ENCODE measurements at regions not wholly inside any gene's neighbourhood (a gene's known extent, or its start where the extent isn't known, plus 50 kb on each side); places are given as distances from the start of the nearest gene placed in this dataset.

DNA sequence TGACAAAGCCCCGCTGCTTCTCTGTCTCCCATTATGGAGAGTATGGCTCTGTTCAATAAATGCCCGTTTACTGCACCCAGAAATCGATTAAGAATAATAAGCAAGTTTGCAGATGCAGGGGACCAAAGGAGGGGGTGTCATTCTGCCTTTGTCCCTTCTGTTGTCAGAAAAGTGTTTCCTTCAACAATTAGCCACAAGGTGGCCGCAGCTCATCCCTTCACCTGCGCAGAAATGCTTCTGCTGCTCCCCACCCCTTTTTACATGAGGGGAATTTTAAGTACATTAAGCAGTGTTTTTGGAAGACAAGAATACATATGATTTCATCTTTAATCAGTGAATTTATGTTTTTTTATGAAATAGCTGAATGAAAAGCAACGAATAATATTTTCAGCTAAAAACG is 175.6 kb upstream of the ARX start:
- Histone ChIP-seq H3K4me1 (ENCODE audit: control insufficient read depth, insufficient read depth, low read length) (no peaks in the 10 kb centered on the region), H3K27me3 (ENCODE audit: control insufficient read depth in 1 of 2, insufficient read depth in 2 of 2, low read length in 2 of 2) (peaks cover 0 to 4% of the 10 kb centered on the region in 2 donors), H3K9me3 (ENCODE audit: control insufficient read depth in 2 of 2, low read length in 2 of 2) (peaks cover 0 to 3% of the 10 kb centered on the region in 2 donors), H3K27ac (ENCODE audit: low read length) (no peak overlapping the region), H3K9ac (ENCODE audit: low read length in 2 of 2) (no peak overlapping the region), H3K36me3 (ENCODE audit: control insufficient read depth in 2 of 2, insufficient read depth in 2 of 2, low read length in 2 of 2) (no peaks in the 10 kb centered on the region), H3K4me3 (ENCODE audit: low read length in 2 of 2) (no peak overlapping the region)

DNA sequence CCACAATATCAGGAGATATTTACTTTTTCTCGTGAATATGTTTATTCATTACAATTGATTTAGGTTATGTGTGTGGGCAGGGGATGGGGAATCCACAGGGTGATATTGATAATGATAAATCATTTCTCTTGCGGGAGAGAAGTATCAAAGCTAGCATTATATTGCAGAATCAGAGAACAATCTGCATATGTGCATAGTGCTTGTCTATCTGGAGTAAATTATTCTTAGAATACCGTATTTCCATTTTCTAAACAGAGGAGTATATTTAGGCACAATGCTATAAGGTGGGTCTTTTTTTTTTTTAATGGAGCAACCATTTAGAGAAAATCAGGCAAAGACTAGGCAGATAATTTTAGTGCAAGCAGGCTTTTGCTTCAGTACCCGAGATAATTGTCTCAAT is 166.0 kb upstream of the ARX start:
- no peaks in the 10 kb centered on the region for H3K4me1 ChIP-seq (ENCODE audit: control insufficient read depth, insufficient read depth, low read length)
- H3K27ac ChIP-seq (ENCODE audit: low read length), result no peak overlapping the region
- H3K9ac ChIP-seq (ENCODE audit: low read length in 2 of 2), result no peak overlapping the region
- no peaks in the 10 kb centered on the region for H3K27me3 ChIP-seq (ENCODE audit: control insufficient read depth in 1 of 2, insufficient read depth in 2 of 2, low read length in 2 of 2)
- no peak overlapping the region for H3K4me3 ChIP-seq (ENCODE audit: low read length in 2 of 2)
- no peaks in the 10 kb centered on the region for H3K36me3 ChIP-seq (ENCODE audit: control insufficient read depth in 2 of 2, insufficient read depth in 2 of 2, low read length in 2 of 2)
- no peaks in the 10 kb centered on the region for H3K9me3 ChIP-seq (ENCODE audit: control insufficient read depth in 2 of 2, low read length in 2 of 2)

DNA sequence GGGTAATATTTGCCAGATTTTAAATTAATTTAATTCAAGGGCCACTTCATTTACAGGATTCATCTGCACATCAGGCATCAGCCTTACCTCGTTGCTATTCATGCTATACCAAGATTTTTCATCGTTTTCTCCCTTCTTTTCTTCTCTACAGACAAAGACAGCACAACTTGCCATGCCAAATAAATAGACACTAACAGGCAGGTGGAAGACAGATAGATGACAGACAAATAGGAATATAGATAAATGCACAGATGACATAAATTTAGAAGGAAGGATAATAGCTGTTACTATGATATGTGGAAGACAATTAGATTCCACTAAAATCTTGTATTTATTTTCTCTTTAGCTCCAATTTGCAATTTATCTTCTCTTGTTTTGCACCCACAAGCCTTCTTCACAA is 164.5 kb upstream of the ARX start:
- no peaks in the 10 kb centered on the region for H3K9me3 ChIP-seq (ENCODE audit: control insufficient read depth in 2 of 2, low read length in 2 of 2)
- no peak overlapping the region for H3K4me3 ChIP-seq (ENCODE audit: low read length in 2 of 2)
- H3K9ac ChIP-seq (ENCODE audit: low read length in 2 of 2), result no peak overlapping the region
- no peak overlapping the region for H3K27ac ChIP-seq (ENCODE audit: low read length)
- no peaks in the 10 kb centered on the region for H3K4me1 ChIP-seq (ENCODE audit: control insufficient read depth, insufficient read depth, low read length)
- no peaks in the 10 kb centered on the region for H3K36me3 ChIP-seq (ENCODE audit: control insufficient read depth in 2 of 2, insufficient read depth in 2 of 2, low read length in 2 of 2)
- H3K27me3 ChIP-seq (ENCODE audit: control insufficient read depth in 1 of 2, insufficient read depth in 2 of 2, low read length in 2 of 2), result no peaks in the 10 kb centered on the region

DNA sequence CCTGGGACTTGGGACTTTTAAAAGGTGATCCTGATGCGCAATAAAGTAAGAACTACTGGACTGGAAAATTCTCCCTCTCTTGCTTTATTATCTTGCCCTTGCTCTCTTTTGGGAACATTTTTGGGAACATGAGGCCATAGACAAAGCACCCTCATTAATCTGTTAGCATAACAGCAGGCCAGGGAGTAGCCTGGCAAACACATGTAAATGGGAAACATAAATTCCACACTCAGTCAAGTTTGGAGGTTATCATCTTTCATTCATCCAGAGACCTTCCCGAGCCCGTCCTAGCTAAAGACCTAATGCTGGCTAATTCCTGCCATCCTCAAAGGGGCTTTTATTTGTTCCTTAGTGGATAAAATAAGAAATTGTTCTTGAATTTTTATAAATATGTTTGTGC is 162.8 kb upstream of the ARX start:
- Histone ChIP-seq H3K4me3 (ENCODE audit: low read length in 2 of 2) (no peak overlapping the region), H3K36me3 (ENCODE audit: control insufficient read depth in 2 of 2, insufficient read depth in 2 of 2, low read length in 2 of 2) (no peaks in the 10 kb centered on the region), H3K27me3 (ENCODE audit: control insufficient read depth in 1 of 2, insufficient read depth in 2 of 2, low read length in 2 of 2) (peaks cover 0 to 2% of the 10 kb centered on the region in 2 donors), H3K4me1 (ENCODE audit: control insufficient read depth, insufficient read depth, low read length) (no peaks in the 10 kb centered on the region), H3K9me3 (ENCODE audit: control insufficient read depth in 2 of 2, low read length in 2 of 2) (no peaks in the 10 kb centered on the region), H3K27ac (ENCODE audit: low read length) (no peak overlapping the region), H3K9ac (ENCODE audit: low read length in 2 of 2) (no peak overlapping the region)

DNA sequence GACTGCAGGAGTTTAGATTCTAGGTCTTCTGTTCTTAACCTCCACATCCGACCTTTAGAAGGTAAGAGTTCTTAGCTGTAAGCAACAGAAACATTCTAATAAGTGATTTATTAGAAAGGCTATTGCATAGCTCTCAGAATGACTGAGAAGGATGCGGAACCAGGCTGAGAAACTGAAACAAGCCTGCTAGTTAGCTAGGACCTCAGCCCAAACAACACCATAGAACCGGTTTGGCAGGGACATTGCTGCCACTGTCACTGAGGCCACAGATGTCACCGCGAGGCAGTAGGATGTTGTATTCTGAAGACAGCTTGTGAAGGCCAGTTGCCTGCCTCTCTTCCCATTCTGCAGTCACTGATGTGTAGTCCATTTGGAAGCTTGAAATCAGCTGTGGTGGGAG is 160.0 kb upstream of the ARX start:
- Histone ChIP-seq H3K9ac (ENCODE audit: low read length in 2 of 2) (no peak overlapping the region), H3K27ac (ENCODE audit: low read length) (no peak overlapping the region), H3K4me3 (ENCODE audit: low read length in 2 of 2) (no peak overlapping the region), H3K9me3 (ENCODE audit: control insufficient read depth in 2 of 2, low read length in 2 of 2) (no peaks in the 10 kb centered on the region), H3K36me3 (ENCODE audit: control insufficient read depth in 2 of 2, insufficient read depth in 2 of 2, low read length in 2 of 2) (no peaks in the 10 kb centered on the region), H3K4me1 (ENCODE audit: control insufficient read depth, insufficient read depth, low read length) (no peaks in the 10 kb centered on the region), H3K27me3 (ENCODE audit: control insufficient read depth in 1 of 2, insufficient read depth in 2 of 2, low read length in 2 of 2) (peaks cover 0 to 6% of the 10 kb centered on the region in 2 donors)

DNA sequence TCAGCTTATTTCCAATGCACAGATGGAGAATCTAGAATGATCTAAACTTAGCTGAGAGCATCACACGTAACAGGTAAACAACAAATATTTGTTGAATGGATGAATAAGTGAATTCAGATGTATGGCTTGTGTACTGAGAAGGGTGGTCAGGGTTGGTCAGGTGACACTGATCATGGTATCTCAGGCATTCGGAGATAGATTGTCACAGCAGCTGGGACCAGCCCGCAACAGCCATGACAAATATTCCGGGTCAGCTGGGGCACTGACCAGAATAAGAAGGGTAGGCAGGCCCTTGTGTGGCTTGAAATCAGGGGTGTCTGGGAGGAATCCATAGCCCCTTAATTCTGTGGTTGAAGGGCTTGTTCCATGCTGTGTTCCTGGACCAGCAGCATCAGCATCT is 159.4 kb upstream of the ARX start:
- Histone ChIP-seq H3K36me3 (ENCODE audit: control insufficient read depth in 2 of 2, insufficient read depth in 2 of 2, low read length in 2 of 2) (no peaks in the 10 kb centered on the region), H3K4me1 (ENCODE audit: control insufficient read depth, insufficient read depth, low read length) (no peaks in the 10 kb centered on the region), H3K9ac (ENCODE audit: low read length in 2 of 2) (no peak overlapping the region), H3K4me3 (ENCODE audit: low read length in 2 of 2) (no peak overlapping the region), H3K9me3 (ENCODE audit: control insufficient read depth in 2 of 2, low read length in 2 of 2) (no peaks in the 10 kb centered on the region), H3K27me3 (ENCODE audit: control insufficient read depth in 1 of 2, insufficient read depth in 2 of 2, low read length in 2 of 2) (peaks cover 0 to 6% of the 10 kb centered on the region in 2 donors), H3K27ac (ENCODE audit: low read length) (no peak overlapping the region)

DNA sequence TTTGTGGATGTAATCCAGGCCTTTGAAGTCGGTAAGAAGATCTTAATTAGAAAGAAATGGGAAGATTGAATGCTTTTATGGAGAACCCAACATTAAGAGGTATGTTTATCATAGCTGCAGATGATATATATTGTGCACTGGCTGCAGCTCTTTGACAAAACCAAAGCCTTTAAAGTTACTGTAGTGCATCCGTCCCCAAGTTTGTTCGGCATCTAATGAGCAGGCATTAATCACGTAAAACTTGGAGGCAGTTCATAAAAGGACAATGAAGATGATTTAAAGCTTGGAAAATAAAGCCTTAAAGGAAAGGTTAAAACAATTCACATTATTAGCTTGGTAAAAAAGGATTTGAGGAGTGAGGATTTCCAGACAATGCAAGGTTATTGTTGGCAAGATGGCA is 150.8 kb upstream of the ARX start:
- Histone ChIP-seq H3K4me1 (ENCODE audit: control insufficient read depth, insufficient read depth, low read length) (no peaks in the 10 kb centered on the region), H3K27me3 (ENCODE audit: control insufficient read depth in 1 of 2, insufficient read depth in 2 of 2, low read length in 2 of 2) (peaks cover 0 to 5% of the 10 kb centered on the region in 2 donors), H3K27ac (ENCODE audit: low read length) (no peak overlapping the region), H3K9ac (ENCODE audit: low read length in 2 of 2) (no peak overlapping the region), H3K9me3 (ENCODE audit: control insufficient read depth in 2 of 2, low read length in 2 of 2) (no peaks in the 10 kb centered on the region), H3K36me3 (ENCODE audit: control insufficient read depth in 2 of 2, insufficient read depth in 2 of 2, low read length in 2 of 2) (no peaks in the 10 kb centered on the region), H3K4me3 (ENCODE audit: low read length in 2 of 2) (no peak overlapping the region)

DNA sequence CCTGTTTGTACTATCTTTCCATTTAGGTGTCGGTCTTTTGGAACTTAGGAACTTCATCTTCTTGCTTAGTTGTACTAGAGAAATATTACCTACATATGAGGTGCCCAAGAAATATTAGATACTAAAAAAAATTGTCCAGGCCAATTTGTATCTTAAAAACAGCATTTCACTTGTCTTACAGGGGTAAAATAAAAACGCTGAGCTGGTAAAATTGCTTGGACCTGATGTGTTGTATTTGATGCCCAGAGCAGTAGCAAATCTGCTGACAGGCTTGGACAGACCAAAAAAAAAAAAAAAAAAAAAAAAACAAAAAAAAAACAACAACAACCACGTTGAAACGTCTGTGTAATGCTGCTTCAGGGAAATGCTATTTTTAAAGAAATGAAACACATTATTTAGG is 150.4 kb upstream of the ARX start:
- no peak overlapping the region for H3K4me3 ChIP-seq (ENCODE audit: low read length in 2 of 2)
- no peaks in the 10 kb centered on the region for H3K36me3 ChIP-seq (ENCODE audit: control insufficient read depth in 2 of 2, insufficient read depth in 2 of 2, low read length in 2 of 2)
- no peaks in the 10 kb centered on the region for H3K4me1 ChIP-seq (ENCODE audit: control insufficient read depth, insufficient read depth, low read length)
- H3K9me3 ChIP-seq (ENCODE audit: control insufficient read depth in 2 of 2, low read length in 2 of 2), result no peaks in the 10 kb centered on the region
- H3K27ac ChIP-seq (ENCODE audit: low read length), result no peak overlapping the region
- H3K27me3 ChIP-seq (ENCODE audit: control insufficient read depth in 1 of 2, insufficient read depth in 2 of 2, low read length in 2 of 2), result peaks cover 0 to 4% of the 10 kb centered on the region in 2 donors
- H3K9ac ChIP-seq (ENCODE audit: low read length in 2 of 2), result no peak overlapping the region

DNA sequence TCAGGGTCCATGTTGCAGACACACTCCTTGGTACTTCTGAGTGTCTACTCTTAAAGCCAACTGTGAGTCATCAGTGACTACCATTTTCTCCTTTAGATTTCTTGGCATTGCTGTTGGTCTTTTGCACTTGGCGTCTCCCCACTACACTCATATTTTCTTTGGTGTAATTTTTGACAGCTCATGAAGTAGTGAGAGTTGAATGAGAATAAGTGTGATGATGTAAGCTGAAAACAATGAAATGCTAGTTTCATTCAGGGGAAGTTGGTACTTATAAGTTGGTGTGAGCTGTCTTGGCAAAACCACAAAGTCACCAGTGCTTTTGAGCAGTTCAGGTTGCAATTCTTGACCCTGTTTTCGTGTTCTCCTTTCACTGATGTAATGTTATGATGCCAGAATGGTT is 142.9 kb upstream of the ARX start:
- Histone ChIP-seq H3K36me3 (ENCODE audit: control insufficient read depth in 2 of 2, insufficient read depth in 2 of 2, low read length in 2 of 2) (no peaks in the 10 kb centered on the region), H3K4me3 (ENCODE audit: low read length in 2 of 2) (no peak overlapping the region), H3K9me3 (ENCODE audit: control insufficient read depth in 2 of 2, low read length in 2 of 2) (no peaks in the 10 kb centered on the region), H3K9ac (ENCODE audit: low read length in 2 of 2) (no peak overlapping the region), H3K4me1 (ENCODE audit: control insufficient read depth, insufficient read depth, low read length) (no peaks in the 10 kb centered on the region), H3K27me3 (ENCODE audit: control insufficient read depth in 1 of 2, insufficient read depth in 2 of 2, low read length in 2 of 2) (no peaks in the 10 kb centered on the region), H3K27ac (ENCODE audit: low read length) (no peak overlapping the region)

DNA sequence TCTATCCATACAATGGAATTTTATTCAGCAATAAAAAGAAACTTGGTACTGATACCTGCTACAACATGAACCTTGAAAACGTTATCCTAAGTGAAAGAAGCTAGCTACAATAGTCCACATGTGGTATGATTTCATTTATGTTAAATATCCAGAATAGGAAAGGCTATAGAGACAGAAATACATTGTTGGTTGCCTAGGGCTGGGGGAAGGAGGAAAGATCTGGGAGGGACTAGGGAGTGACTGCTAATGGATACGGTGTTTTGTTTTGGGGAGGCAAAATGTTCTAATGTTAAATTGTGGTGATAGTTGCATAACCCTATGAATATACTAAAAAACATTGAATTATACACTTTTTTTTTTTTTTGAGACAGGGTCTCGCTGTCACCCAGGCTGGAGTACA is 141.1 kb upstream of the ARX start:
- Histone ChIP-seq H3K27ac (ENCODE audit: low read length) (no peak overlapping the region), H3K4me1 (ENCODE audit: control insufficient read depth, insufficient read depth, low read length) (no peaks in the 10 kb centered on the region), H3K9ac (ENCODE audit: low read length in 2 of 2) (no peak overlapping the region), H3K36me3 (ENCODE audit: control insufficient read depth in 2 of 2, insufficient read depth in 2 of 2, low read length in 2 of 2) (no peaks in the 10 kb centered on the region), H3K9me3 (ENCODE audit: control insufficient read depth in 2 of 2, low read length in 2 of 2) (no peaks in the 10 kb centered on the region), H3K4me3 (ENCODE audit: low read length in 2 of 2) (no peak overlapping the region), H3K27me3 (ENCODE audit: control insufficient read depth in 1 of 2, insufficient read depth in 2 of 2, low read length in 2 of 2) (no peaks in the 10 kb centered on the region)

DNA sequence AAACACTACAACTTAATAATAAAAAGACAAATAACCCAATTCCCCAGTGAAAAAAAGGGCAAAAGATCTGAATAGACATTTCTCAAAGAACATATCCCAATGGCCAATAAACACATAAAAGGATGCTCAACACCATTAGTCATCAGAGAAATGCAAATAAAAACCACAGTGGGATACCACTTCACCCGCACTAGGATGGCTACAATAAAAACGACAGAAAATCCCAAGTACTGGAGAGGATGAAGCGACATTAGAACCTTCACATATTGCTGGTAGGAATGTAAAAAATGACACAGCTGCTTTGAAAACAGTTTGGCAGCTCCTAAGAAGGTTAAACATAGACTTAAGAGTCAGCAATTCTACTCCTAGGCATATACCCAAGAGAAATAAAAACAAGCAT is 140.6 kb upstream of the ARX start:
- no peak overlapping the region for H3K27ac ChIP-seq (ENCODE audit: low read length)
- no peak overlapping the region for H3K9ac ChIP-seq (ENCODE audit: low read length in 2 of 2)
- H3K9me3 ChIP-seq (ENCODE audit: control insufficient read depth in 2 of 2, low read length in 2 of 2), result no peaks in the 10 kb centered on the region
- no peak overlapping the region for H3K4me3 ChIP-seq (ENCODE audit: low read length in 2 of 2)
- H3K36me3 ChIP-seq (ENCODE audit: control insufficient read depth in 2 of 2, insufficient read depth in 2 of 2, low read length in 2 of 2), result no peaks in the 10 kb centered on the region
- no peaks in the 10 kb centered on the region for H3K27me3 ChIP-seq (ENCODE audit: control insufficient read depth in 1 of 2, insufficient read depth in 2 of 2, low read length in 2 of 2)
- no peaks in the 10 kb centered on the region for H3K4me1 ChIP-seq (ENCODE audit: control insufficient read depth, insufficient read depth, low read length)

DNA sequence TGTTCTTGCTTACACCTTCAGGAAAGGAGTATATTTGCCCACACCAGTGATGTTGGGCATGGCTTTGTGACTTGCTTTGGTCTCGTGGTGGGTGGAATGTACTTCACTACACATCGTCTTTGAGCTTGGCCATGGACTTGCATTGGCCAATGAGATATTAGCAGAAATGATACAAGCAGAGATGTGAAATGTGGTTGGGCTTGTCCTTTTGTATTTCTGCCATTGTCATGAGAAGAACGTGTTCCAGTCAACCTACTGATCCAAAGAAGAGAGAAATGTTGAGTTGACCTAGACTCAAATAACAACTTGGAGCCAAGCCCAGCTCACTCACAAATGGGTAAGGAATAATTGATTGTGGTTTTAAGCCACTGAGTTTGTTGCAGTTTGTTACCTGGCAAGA is 138.4 kb upstream of the ARX start:
- Histone ChIP-seq H3K27ac (ENCODE audit: low read length) (no peak overlapping the region), H3K9ac (ENCODE audit: low read length in 2 of 2) (no peak overlapping the region), H3K4me3 (ENCODE audit: low read length in 2 of 2) (no peak overlapping the region), H3K9me3 (ENCODE audit: control insufficient read depth in 2 of 2, low read length in 2 of 2) (no peaks in the 10 kb centered on the region), H3K27me3 (ENCODE audit: control insufficient read depth in 1 of 2, insufficient read depth in 2 of 2, low read length in 2 of 2) (peaks cover 0 to 2% of the 10 kb centered on the region in 2 donors), H3K4me1 (ENCODE audit: control insufficient read depth, insufficient read depth, low read length) (no peaks in the 10 kb centered on the region), H3K36me3 (ENCODE audit: control insufficient read depth in 2 of 2, insufficient read depth in 2 of 2, low read length in 2 of 2) (no peaks in the 10 kb centered on the region)
